Esophagus (tissue), 2 donors: ENCODE measurements at regions not wholly inside any gene's neighbourhood (a gene's known extent, or its start where the extent isn't known, plus 50 kb on each side); places are given as distances from the start of the nearest gene placed in this dataset.

Experiments
- H3K27ac ChIP-seq, 2 donors: one replicate each; pipeline ENCODE4 v1.5.1; 2013; ENCODE audit warnings: low read depth in 2 of 2, mild to moderate bottlenecking in 2 of 2, inconsistent platforms in 1 of 2, low read length in 1 of 2, moderate library complexity in 1 of 2
- H3K27me3 ChIP-seq, 2 donors: one replicate each; pipeline ENCODE4 v1.6.1; 2013; ENCODE audit warnings: low read length in 2 of 2, control low read depth in 1 of 2, mild to moderate bottlenecking in 1 of 2; ENCODE audit not compliant: insufficient read depth in 2 of 2, control insufficient read depth in 1 of 2
- H3K36me3 ChIP-seq, 2 donors: one replicate each; pipeline ENCODE4 v1.6.1; 2013; ENCODE audit warnings: low read length in 1 of 2; ENCODE audit not compliant: control insufficient read depth in 2 of 2, insufficient read depth in 2 of 2
- H3K4me1 ChIP-seq, 2 donors: one replicate each; pipeline ENCODE4 v1.6.1; 2013; ENCODE audit warnings: low read length in 1 of 2; ENCODE audit not compliant: control insufficient read depth in 2 of 2, insufficient read depth in 2 of 2
- H3K4me3 ChIP-seq, 2 donors: one replicate each; pipeline ENCODE4 v1.5.1; 2013; ENCODE audit warnings: low read length in 2 of 2, mild to moderate bottlenecking in 2 of 2, low read depth in 1 of 2, moderate library complexity in 1 of 2
- H3K9me3 ChIP-seq, 2 donors: one replicate each; pipeline ENCODE4 v1.6.1; 2013; ENCODE audit warnings: mild to moderate bottlenecking in 2 of 2, low read depth in 1 of 2, low read length in 1 of 2, moderate library complexity in 1 of 2; ENCODE audit not compliant: control insufficient read depth in 2 of 2, insufficient read depth in 1 of 2
- WGBS, 2 donors: extraction: QIAGEN DNeasy Blood & Tissue Kit; methylation state at CpG; one replicate each; pipeline ENCODE4 v1.1.7; 2013; 5-methylcytosine and 5-hydroxymethylcytosine counted together
- donor health status: healthy with polysubstance abuse.
- donor health status: Bipolar disorder and iron deficiency.

GRCh38 chr7:54964136-54964535 lies 54.7 kb upstream of the EGFR start:
- Histone ChIP-seq H3K9me3 (no peaks in the 10 kb centered on the region), H3K36me3 (no peaks in the 10 kb centered on the region), H3K4me1 (no peaks in the 10 kb centered on the region), H3K4me3 (no peak overlapping the region), H3K27me3 (no peaks in the 10 kb centered on the region), H3K27ac (no peak overlapping the region)
- 89 to 98% methylated on average over 1 of the region's 1 CpG for WGBS, 2 donors

GRCh38 chr7:54967377-54967776 lies 51.4 kb upstream of the EGFR start:
- Histone ChIP-seq H3K27me3 (no peaks in the 10 kb centered on the region), H3K9me3 (no peaks in the 10 kb centered on the region), H3K4me3 (no peak overlapping the region), H3K36me3 (no peaks in the 10 kb centered on the region), H3K4me1 (no peaks in the 10 kb centered on the region), H3K27ac (no peak overlapping the region)
- 44 to 52% methylated on average over 8 of the region's 8 CpGs for WGBS, 2 donors

- Histone ChIP-seq H3K4me1 (no peaks in the 10 kb centered on the region), H3K27ac (no peak overlapping the region), H3K36me3 (no peaks in the 10 kb centered on the region), H3K9me3 (no peaks in the 10 kb centered on the region), H3K4me3 (no peak overlapping the region), H3K27me3 (no peaks in the 10 kb centered on the region)
- WGBS, 2 donors, result 80 to 92% methylated on average over 6 of the region's 6 CpGs
These were observed 50.8 kb upstream of the EGFR start for GRCh38 chr7:54968018-54968417.
